HG03439 (cell line): ENCODE measurements at regions not wholly inside any gene's neighbourhood (a gene's known extent, or its start where the extent isn't known, plus 50 kb on each side); places are given as distances from the start of the nearest gene placed in this dataset.
A peak's percentile ranks its signal among the peaks of the same experiment; 100 is the strongest.
"Not testable (repeated sequence)": the region's sequence is repeated elsewhere in the genome, so short reads cannot be mapped to it uniquely, and the experiment has no call there.

Experiments used
- ATAC-seq: cut with Tn5 transposase; IDR thresholded peaks from one replicate; pipeline ENCODE4 v1.9.1; 2021; ENCODE audit warnings: mild to moderate bottlenecking, moderate library complexity; ENCODE audit not compliant: unreplicated experiment

DNA sequence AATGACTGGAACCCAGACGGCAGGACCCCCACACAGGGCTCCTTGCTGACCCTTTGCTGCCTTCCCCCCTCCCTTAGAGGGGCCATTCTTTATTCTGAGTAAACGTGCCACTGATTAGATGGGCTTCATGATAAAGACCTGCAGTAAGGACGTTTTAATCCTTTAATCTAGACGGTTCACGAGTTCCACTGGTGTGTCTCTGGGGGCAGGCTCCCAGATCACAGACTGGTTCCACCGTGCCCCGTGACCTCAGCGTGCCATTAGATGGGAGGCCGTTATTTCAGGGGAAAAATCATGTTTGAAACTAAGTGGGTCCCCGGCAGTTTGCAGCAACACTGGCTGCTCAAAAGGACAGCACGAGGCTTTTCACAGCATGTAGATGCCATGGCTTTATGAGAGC lies 246.9 kb upstream of the PLGLB2 start:
- ATAC-seq: not testable (repeated sequence)

DNA sequence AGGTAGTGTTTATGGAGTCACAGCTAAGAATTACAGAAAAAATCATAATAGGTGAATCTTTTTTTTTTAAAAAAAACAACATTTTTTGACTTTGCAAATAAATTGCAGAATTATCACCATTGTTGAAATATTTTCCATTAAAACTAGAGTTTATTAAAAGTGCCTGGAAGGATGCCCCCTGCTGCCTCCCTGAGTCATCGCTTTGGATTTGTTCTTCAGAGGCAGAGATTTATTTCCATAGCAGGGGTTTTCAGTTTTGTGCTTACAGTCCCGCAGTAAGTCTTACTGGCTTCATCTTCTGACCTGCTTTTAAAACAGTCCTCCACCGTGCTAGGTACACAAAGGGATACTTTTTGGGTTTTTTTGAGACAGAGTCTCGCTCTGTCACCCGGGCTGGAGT lies 244.9 kb upstream of the PLGLB2 start:
- ATAC-seq: not testable (repeated sequence)

DNA sequence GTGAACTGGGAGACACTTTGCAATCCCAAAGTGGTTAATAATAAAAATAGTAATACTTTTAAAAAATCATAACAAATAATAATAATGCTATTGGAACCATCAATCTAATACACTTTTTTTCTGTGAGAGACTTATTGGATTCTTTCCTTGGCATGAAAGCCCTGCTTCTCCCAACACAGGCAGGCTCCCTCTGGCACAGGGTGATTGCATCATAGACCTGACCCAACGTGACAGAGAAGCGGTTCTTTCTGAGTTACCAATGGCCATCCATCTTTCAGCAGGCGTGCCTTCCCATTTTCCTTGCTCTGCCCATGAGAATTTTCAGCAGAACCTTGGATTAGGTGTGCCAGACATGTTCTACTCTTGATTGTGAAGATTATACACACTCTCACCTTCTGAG lies 242.6 kb upstream of the PLGLB2 start:
- ATAC-seq: not testable (repeated sequence)

DNA sequence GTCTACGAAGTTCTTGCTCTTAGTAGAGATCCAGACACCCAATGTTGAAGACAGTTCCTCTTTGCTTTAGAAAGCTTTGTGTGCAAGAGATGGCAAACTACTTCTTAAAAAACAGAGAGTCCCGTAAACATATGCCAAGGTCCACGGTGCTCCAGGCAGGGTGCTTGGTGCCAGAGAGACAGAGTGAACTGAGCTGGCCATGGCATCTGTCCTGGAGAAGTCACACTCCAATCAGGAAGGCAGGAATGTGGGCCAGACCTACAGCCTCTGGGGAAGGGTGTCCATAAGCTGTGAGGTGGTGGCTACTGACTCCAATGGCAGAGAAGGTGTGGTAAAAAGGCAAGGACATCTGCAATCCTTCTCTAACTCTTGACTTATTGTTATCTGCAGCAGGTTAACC lies 242.0 kb upstream of the PLGLB2 start:
- not testable (repeated sequence) for ATAC-seq

DNA sequence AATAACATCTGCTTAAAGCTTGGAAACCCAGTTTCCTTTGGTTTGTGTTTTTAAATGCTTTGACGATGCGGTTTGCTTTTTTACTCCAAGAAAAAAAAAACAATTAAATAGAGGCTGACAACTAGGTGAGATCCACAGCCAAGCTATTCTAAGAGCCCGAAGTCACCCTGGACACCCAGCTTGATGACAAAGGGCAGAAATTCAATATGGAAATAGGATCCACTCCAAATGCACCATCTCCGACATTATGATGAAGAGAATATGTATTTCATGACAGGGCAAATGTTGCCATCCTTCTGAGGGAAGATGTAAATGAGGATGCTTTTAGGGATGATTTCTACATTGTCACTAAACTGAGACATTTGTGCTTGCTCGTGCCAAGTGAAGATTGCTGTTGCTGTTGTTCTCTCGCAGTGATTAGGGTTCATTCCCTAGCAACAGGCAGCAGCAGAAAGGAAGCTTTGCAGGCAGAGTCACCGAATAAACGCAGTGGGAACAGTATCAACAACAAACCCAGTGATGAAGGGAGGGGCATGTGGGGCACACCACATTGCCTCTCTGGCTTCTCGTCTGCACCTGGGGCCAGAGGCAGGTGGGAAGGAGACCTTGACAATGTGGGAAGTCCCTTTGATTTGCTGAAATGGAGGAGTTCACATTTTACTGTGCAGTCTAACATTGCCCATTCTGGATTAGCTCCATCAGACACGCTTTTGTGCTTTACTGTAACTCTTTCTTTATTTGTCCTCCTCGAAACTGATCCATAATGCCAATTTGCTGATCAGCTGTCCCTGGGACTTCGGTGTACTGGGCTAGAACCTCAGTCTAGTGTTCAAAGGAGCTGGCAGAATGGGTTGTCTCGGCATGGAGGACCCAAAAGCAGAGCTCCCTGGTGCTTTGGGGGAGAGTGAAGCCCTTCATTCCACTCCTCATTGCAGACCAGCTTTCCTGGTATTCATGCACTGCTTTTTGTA lies 240.2 kb upstream of the PLGLB2 start:
- ATAC-seq: not testable (repeated sequence)

DNA sequence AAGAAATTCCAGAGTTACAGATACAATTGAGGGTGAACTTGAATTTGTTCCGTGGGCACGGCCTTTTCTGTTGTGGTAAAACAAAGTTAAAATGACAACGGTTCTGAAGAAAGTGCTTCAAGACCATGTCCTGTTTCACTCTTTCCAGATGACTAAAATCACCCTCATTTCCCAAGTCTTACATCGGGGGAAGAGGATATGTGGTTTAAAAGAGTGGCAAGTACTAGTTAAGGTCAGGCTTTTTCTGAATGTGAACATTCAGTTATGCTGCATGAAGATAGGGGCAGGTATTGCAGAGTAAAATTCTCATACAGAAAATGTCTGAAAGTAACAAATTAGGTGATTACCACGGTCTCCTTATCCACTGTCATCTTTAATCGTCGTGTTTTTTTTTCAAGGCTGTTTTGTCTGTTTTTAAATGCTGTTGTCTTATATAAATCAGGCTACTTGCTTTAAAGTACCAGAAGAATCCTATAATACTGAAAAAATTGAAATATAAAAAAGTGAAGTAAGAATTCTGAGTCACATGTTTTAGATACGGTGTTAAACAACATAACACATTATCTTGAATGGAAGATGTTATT lies 236.6 kb upstream of the PLGLB2 start:
- ATAC-seq: not testable (repeated sequence)

DNA sequence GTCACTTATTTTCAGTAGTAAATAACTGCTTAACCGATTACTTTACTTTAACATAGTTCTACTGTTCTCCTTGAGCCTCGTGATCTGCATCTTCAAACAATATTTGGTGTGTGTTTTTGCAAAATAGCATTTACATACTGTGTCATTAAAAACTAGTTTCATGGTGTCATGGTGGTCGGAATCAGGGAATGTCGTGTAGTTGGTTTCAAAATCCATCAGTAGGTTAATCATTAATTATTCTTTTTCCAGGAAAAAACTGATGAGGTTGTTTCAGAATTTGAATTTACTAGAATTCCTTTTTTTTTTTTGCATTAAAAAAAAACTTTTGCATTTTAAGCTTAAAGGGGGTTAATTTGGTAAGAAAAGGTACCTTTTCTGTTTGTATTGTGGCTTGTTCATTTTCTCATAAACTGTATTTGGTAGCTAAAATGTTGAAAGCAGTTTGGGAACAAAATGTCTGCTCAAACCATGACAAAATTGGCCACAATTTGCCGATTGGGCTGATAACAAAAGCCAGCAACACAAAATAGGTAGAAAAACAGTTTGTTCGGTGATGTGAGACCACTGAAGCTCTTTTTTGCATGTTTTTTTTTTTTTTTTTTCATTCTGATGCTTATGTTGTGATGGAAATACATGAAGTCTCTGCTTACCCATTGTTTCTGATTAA lies 234.9 kb upstream of the PLGLB2 start:
- not testable (repeated sequence) for ATAC-seq

DNA sequence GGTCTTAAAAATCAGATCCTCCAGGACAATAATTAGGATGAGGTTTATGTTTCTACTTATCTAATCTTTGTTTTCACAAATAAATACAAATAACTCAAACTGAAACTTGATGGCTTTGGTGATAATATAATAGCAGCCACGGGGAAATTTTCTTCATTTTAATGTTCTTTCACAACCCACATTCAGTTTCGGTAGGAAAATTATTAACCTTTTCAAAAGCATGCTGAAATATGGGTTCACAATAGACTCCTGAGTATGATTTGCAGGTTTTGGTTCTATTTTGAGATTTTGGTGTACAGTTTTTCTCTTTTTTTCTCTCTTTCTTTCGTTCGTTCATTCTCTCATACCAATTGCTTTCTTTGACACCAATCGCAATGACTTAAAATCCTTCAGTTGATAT lies 233.9 kb upstream of the PLGLB2 start:
- ATAC-seq: not testable (repeated sequence)

DNA sequence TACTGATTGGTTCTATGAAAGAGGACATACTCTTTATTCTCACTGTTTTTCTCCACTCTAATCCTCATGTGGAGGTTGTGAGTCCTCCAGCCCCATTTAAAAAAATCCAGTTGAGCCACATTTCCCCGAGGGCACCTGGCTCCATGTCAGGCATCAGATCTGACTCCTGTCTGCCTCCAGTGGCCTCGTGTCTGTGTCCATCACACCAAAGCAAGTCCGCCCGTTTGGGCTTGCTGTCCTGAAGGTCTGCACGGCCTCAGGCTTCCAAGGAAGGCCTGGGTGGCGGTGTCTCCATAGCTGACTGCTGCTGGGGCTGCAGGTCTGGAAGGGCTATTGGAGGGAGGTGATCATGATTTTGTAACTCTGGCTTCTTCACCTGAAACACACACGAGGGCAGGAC lies 233.4 kb upstream of the PLGLB2 start:
- ATAC-seq: not testable (repeated sequence)

DNA sequence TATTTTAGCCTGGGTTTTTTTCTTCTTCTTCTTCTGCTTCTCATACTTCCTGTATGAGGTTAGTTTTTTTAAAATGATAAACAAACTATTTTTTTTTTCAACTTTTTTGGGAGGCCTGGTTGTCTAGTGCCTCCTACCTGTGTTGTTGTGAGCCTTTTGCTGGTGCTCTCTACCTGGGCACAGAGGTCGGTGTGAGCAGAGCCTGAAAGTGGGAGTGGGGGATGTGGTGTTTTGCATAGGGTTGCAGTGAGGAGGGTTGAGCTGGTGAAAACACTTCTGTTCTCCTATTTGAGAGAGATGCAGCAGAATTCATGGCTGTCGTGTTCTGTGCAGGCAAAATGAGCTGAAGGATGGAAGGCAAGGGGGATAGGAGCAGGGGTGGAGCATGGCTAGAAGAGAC lies 232.7 kb upstream of the PLGLB2 start:
- ATAC-seq: not testable (repeated sequence)

DNA sequence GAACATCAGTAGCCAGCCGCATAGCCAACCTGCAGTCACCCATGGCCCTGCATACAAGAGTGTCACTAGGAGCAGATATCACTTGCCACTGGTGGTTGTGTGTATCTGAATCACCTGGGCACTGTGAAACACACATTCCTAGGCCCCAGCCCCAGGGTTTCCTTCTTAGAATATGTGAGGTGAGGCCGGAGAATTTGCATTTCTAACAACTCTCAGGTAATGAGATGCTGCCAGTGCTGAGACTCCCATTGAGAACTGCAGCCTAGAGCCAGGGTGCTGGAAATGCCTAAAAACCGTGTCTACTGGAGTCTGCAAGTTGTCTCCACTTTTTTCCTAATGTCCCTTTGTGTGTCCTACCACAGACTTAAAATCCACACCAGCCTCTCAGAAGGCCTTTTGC lies 232.0 kb upstream of the PLGLB2 start:
- not testable (repeated sequence) for ATAC-seq

DNA sequence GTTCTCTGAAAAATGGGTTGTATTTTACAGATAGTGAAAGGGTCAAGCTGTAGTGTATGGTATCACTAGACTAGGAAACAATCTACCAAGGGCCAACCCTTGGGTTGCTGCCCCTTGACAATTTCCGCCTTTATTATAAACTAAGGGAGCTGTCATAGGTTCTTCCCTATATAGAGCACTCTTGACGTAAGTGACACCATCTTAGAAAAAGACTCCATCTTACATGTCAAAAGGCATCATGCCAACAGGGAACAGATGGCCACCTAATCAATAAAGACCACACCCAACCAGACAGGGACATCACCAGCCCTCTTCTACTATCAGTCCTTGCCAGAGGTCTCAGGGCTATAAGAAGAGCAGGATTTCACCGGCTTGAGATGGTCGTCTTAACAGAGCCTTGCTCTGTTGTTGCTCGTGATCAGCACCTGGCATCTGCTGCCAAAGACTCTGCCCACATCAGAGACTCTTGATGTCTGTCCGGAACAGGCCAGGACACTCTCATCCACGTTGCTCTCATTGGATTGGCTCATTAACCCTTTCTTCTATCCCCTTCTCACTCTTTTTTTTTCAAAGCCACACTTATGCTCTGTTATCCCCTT lies 231.4 kb upstream of the PLGLB2 start:
- ATAC-seq: not testable (repeated sequence)

DNA sequence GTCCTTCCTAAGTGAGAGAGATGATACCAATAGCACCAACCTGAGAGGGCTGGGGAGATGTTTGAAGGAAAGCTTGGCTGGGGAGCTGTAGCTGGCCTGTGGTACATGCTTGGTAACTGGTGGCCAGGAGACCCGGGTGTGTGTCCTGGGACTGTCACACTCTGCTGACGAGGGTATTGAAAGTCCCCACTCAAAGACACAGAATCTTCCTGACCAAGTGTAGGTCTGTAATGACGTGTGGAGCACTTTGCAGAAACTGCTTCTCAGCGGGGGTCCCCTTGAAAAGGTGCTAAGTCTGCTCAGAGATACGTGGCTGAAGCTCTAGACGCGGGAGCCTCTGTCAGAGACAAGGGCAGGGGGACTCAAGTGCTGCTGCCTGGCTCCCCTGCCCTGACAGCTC lies 230.4 kb upstream of the PLGLB2 start:
- ATAC-seq: not testable (repeated sequence)

DNA sequence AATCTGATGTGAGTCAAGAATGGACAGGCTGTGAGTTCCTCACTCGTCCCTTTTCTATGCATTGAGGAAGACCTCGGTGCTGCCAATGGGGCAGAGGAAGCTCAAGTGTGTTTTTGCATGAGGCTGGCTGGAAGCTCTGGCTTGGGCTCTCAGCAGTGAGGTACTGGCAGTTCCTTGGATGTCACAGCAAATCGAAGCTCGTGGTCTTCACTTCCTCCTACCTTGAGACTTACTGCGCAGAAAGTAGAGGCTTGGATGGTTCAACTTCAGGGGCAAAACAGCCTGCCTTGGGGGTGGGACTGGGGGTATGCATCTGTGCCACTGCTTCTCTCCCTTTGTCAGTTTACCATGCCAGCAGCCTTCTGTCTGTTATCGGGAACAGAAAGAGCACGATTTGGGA lies 229.8 kb upstream of the PLGLB2 start:
- ATAC-seq: not testable (repeated sequence)

DNA sequence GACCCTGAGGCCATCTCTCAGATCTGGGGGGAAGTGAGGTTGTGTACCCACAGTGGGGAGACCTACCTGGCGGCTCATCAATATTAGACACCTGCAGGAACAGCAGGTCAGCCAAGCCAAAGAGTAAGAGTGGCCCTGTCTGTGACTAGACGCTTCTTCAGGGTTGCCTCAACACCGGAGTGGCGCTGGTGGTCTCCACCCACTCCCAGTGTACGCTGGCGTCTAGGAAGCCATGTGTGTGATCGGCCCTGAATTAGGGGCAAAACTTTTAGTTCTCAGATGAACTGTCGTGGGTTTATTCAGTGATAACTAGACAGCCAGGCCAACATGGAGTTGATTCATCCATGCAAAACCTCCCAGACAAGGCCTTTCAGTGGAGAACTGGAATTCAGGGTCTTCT lies 229.3 kb upstream of the PLGLB2 start:
- not testable (repeated sequence) for ATAC-seq

DNA sequence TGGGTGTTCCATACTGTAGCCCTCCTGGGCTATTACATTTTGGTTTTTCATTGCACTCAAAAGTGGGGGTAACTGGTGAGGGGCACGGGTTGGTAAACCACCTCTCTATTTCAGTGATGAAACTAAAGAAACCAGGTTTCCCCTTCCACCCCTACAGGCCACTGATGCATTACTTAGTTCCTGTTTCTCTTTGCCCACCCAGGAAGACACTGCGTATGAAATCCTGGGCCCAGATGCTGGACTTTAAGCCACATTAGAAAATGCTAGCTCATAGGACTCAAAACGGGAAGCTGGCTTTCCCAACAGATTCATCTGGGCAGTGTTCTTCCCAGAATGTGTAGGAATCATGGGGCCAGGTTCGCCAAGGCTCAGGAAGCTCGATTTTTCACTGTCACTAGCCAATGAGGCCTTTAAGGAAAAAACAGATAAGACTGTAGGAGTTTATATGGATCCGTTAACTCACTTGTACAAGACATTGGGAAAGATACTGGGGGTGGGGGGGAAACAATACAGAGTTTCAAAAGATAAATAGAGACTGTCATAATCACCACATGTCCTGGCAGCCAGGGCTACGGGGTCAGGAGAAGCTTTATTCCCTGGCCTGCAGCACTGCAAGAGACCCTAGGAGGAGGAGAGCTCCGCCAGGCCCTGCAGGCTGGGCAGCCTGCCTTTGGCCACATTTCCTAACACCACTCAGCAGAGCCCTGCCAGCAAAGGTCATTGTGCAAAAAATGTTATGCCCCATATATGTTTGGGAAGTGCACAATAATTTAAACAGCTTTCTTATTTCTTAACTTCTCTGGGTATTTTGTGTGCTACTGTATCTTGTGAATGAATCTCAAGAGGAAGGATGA lies 228.5 kb upstream of the PLGLB2 start:
- ATAC-seq: not testable (repeated sequence)

DNA sequence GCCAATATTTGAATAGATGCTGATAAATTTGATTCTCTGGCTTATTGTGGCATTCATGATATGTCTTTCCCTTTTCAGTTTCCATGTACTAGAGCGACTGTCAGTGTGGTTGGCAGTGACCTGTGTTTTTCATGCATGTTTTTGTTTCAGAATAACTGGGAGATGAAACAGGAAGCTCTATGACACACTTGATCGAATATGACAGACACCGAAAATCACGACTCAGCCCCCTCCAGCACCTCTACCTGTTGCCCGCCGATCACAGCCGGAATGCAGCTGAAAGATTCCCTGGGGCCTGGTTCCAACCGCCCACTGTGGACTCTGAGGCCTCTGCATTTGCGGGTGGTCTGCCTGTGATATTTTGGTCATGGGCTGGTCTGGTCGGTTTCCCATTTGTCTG lies 226.8 kb upstream of the PLGLB2 start:
- peak; percentile 40 for ATAC-seq

DNA sequence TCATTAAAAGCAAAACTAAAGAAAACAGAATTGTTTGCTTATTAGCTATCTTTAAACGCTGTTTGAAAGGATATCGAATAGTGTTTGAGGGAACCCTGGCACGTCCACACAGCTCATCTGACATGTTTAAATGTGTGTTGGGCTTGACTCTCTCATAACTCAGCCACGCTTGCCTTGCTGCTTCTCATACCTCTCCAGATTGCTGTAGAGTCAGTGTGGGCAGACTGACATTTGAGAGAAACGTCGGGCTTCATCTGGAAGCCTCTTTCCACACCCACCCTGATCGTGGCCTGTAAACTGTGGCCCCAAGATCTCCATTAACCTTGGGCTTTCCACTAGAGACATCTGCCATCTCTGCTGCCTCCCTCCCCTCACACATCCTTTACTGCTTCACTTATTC lies 226.4 kb upstream of the PLGLB2 start:
- not testable (repeated sequence) for ATAC-seq

DNA sequence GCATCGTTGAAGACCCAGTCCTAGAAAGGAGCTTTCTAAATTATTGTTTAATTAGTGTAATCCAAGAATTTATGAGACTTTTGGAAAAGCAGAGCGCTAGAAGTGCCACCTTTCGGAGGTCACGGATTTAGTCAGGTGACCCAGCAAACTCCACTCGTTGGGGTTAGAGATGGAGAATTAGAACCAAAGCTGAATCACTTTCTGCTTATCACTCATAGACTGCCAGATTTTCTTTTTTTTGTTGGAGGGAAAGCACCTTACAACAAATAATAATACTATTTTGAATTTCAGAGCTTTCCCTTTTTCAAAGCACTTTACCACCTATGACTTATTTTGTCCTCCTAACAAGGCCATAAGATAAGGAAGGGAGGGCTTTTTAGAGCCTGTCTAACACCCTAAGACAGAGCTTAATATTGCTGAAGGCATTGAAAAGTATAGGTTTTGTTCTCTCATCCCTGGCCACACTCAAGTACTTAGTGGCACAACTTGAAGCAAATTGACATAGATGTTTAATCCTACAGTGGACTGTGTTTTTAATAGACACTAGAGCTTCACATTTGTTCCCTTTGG lies 223.2 kb upstream of the PLGLB2 start:
- not testable (repeated sequence) for ATAC-seq

DNA sequence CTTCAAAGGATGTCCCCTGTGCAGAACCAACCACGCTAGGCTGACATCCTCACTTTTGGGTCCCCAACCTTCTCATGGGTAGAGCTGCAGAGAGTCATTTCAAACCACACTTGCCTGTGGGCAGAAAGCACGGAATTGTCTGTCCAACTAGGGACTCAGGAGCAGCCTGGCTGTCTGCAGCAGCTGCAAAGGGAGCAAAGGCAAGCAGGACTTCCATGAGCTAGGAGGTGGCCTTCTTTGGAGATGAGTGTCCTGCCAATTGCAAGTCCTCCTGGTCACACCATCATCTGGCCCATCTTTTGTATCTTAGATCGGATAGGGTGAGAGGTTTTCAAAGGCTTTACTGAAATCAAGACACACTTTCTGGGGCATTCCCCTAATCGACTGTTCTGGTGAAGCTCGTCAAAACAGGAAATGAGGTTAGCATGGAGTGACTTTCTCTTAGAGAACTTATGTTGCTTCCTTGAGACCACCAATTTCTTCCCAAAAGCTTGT lies 222.3 kb upstream of the PLGLB2 start:
- not testable (repeated sequence) for ATAC-seq
